Testis (tissue), 2 donors: ENCODE measurements at regions not wholly inside any gene's neighbourhood (a gene's known extent, or its start where the extent isn't known, plus 50 kb on each side); places are given as distances from the start of the nearest gene placed in this dataset.

Experiments
- POLR2A ChIP-seq: fragments of 450-650 bp; IDR thresholded peaks from one replicate; pipeline ENCODE4 v1.6.1; 2017; ENCODE audit warnings: antibody characterized with exemption, mild to moderate bottlenecking, moderate library complexity
- TF ChIP-seq, protein P1 (sequence below), 3 experiments: fragments of 450-650 bp in 2 of 3; fragments of 200-600 bp in 1 of 3; sonication (generic) in 1 of 3; IDR thresholded peaks; one replicate each; pipeline ENCODE4 v1.5.1; 2016 to 2019; ENCODE audit warnings: antibody characterized with exemption in 3 of 3, mild to moderate bottlenecking in 2 of 3, moderate library complexity in 1 of 3

DNA sequence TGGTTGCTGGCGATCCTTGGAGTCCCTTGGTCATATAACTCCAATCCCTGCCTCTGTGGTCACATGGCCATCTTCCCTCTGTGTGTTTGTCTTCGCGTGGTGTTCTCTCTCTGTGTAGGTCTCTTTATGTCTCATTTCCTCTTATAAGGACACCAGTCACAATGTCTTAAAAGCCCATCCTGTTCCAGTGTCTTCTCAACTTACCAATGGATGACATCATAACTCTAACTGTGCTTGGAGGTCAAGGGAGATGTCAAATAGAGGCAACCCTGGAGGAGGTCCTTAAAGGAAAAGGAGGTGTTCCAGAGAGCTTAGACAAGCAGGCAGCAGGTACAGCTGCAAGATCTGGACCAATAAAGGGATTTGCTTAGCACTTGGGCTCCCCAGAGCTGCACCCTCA is 143.0 kb downstream of the BUB3 start:
- TF ChIP-seq, protein P1, sequence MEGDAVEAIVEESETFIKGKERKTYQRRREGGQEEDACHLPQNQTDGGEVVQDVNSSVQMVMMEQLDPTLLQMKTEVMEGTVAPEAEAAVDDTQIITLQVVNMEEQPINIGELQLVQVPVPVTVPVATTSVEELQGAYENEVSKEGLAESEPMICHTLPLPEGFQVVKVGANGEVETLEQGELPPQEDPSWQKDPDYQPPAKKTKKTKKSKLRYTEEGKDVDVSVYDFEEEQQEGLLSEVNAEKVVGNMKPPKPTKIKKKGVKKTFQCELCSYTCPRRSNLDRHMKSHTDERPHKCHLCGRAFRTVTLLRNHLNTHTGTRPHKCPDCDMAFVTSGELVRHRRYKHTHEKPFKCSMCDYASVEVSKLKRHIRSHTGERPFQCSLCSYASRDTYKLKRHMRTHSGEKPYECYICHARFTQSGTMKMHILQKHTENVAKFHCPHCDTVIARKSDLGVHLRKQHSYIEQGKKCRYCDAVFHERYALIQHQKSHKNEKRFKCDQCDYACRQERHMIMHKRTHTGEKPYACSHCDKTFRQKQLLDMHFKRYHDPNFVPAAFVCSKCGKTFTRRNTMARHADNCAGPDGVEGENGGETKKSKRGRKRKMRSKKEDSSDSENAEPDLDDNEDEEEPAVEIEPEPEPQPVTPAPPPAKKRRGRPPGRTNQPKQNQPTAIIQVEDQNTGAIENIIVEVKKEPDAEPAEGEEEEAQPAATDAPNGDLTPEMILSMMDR (IDR thresholded peaks at IDR 0.05), result no peak
- no peak for TF ChIP-seq POLR2A
